ENCODE measurements at regions not wholly inside any gene's neighbourhood (a gene's known extent, or its start where the extent isn't known, plus 50 kb on each side); places are given as distances from the start of the nearest gene placed in this dataset.

- TF ChIP-seq NFIC (IDR thresholded peaks at IDR 0.05), result no peak
- no peak for TF ChIP-seq TEAD4 (IDR thresholded peaks at IDR 0.05)
- TF ChIP-seq EP300 (IDR thresholded peaks at IDR 0.05; ENCODE audit: borderline replicate concordance), result no peak
- TF ChIP-seq TAF1 (IDR thresholded peaks at IDR 0.05; ENCODE audit: low read depth), result no peak
- no peak for TF ChIP-seq REST (IDR thresholded peaks at IDR 0.05; ENCODE audit: low read depth)
- no peak for TF ChIP-seq MAX (IDR thresholded peaks at IDR 0.05)
- no peak for TF ChIP-seq FOXM1 (IDR thresholded peaks at IDR 0.05; ENCODE audit: borderline replicate concordance, low read depth)
- no peak for TF ChIP-seq CEBPB (IDR thresholded peaks at IDR 0.05)
- no peak for TF ChIP-seq RAD21 (IDR thresholded peaks at IDR 0.05; ENCODE audit: low read depth)
- TF ChIP-seq EGR1 (IDR thresholded peaks at IDR 0.05), result no peak
- TF ChIP-seq YY1 (IDR thresholded peaks at IDR 0.05; ENCODE audit: low read depth), result no peak
- TF ChIP-seq ZBTB7A (IDR thresholded peaks at IDR 0.05; ENCODE audit: low read depth), result no peak
These were observed 799.6 kb downstream of the ADGRL2 start for GRCh38 chr1:82600314-82600713.

All from Ishikawa (cell line).